GM21526 (cell line): ENCODE measurements at regions not wholly inside any gene's neighbourhood (a gene's known extent, or its start where the extent isn't known, plus 50 kb on each side); places are given as distances from the start of the nearest gene placed in this dataset.
"Not testable (repeated sequence)": the region's sequence is repeated elsewhere in the genome, so short reads cannot be mapped to it uniquely, and the experiment has no call there.

ENCODE experiments used
- ATAC-seq: cut with Tn5 transposase; IDR thresholded peaks from one replicate; pipeline ENCODE4 v1.9.1; 2021; ENCODE audit warnings: moderate library complexity; ENCODE audit not compliant: unreplicated experiment, low FRiP score

GRCh38 chr1:148211191-148211590 lies 59.1 kb upstream of the NBPF11 start:
- not testable (repeated sequence) for ATAC-seq

DNA sequence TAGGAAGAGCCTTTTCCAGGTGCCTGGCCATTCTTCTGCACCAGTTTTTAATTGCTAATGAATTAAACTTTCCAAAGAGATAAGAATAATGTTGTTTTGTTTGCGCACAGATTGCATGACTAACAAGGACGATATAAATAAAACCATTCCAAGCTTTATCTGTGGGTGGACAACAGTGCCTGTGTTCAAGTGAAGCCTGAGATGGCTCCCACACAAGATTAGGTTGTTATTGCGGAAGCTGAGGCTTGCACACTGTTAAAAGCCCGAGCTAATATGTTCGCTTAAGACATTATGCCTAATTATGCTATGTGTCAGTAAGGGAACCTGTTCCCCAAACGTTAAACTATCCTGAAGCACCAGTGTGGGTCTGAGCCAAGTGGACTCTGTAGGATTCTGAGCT lies 58.5 kb upstream of the NBPF11 start:
- ATAC-seq = not testable (repeated sequence)

- ATAC-seq = not testable (repeated sequence)
These were observed 58.1 kb upstream of the NBPF11 start for GRCh38 chr1:148210166-148210565.

DNA sequence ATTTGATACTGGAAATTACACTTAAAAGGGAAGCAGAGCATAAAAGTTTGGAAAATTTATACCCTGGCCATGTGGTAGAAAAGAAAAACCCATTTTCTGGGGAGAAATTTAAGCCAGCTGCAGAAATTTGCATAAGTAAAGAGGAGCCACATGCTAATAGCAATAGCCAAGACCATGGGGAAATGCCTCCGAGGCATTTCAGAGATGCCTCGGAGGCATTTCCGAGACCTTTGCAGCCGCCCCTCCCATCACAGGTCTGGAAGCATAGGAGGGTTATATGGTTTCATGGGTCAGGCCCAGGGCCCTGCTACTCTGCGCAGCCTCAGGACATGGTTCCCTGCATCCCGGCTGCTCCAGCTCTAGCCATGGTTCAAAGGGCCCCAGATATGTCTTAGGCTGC lies 49.9 kb upstream of the NBPF11 start:
- ATAC-seq = not testable (repeated sequence)
